ENCODE measurements at regions not wholly inside any gene's neighbourhood (a gene's known extent, or its start where the extent isn't known, plus 50 kb on each side); places are given as distances from the start of the nearest gene placed in this dataset.
"Not testable (repeated sequence)": the region's sequence is repeated elsewhere in the genome, so short reads cannot be mapped to it uniquely, and the experiment has no call there.

DNA sequence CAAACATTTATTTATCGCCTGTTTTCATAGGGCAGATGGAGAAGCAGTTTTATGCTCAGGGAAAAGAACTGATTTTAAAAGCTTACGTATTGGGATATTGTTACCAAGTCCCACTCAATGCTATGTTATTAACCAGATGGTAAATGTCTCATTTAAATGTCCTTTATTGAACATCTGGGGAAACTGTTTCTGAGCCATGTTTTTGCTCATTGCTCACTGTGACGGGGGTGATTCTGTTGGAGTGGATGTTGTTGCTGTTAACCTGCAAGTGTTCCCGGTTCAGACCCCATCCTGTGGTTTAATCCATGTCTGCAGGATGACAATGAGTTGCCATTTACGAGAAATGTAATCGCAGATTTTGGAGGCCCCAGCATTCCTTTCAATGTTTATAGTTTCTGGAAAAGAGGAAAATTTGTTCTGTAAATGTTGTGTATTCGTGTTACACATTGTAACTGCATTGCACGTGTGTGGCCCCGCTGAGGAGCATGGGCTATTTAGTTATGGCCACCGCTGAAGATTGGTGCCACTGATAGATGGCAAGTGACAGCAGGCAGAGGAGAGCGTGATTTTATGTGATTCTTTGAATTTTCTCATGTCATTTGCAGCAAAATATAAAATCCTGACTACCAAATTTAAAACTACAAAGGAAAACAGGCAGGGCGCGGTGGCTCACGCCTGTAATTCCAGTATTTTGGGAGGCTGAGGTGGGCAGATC, 174.8 kb upstream of the COPS8 start:
- no peak for DNase-seq

DNA sequence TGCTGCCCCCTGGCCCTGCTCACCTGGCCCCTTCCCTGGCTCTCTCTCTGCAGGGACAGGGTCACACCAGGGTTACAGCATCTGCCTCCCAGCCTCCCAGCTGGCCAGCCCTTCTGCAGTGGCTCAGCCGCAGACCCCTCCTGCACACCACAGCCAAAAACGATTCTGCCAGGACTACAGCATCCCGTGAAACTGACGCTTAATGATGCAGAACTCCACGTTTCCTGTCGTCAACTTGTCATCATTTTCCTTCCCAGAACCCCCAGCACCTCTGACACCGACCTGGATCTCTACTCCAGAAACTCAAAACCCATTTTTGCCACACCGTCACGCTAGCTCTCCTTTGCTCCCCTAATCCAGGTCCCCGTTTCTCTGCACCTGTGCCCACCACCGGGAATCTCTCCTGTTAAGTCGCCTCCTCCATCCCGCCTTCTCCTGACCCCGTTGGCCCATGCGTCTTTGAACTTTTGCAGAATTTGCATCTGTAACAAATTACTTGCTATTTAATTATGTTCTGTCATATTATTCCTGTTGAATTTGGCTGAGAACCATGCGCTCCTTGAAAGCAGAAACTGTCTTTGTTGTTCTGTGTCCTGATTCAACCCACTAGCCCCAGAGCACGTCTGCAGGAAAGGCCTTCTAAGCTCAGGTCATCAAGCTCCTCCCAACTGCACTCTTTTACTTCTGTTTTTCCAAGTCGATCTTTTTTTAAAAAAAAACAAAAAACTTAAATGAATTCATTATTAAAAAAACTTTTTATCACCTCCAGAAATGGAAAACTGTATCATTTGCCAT, 173.2 kb upstream of the COPS8 start:
- no peak for DNase-seq

DNA sequence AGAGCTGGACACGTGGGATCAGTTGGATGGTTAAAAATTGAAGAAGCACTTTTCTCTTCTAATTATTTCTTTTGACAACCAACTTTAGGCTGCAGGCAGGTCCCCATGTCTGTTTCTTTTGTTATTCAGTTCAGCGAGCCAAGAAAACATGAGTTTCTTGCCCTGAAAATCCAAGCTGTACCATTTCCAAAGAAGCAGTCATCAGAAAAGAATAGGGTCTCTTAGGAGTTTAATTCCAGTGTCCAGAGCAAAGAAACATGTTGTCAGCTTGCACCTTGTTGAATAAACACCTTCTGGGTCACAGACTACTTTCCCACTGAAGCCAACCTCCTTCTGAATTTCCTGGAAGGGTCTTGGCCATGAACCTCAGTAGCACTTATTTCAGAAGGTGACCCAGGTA, 170.5 kb upstream of the COPS8 start:
- DNase-seq, result no peak

- DNase-seq, result no peak
Observed at GRCh38 chr2:236915726-236916125, 170.0 kb upstream of the COPS8 start.

GRCh38 chr2:236916181-236916580, 169.5 kb upstream of the COPS8 start:
- no peak for DNase-seq

- DNase-seq, result no peak
Observed at GRCh38 chr2:236916651-236917050, 169.0 kb upstream of the COPS8 start.

- no peak for DNase-seq
Observed at GRCh38 chr2:236917164-236917563, 168.5 kb upstream of the COPS8 start.

GRCh38 chr2:236918545-236918944, 167.1 kb upstream of the COPS8 start:
- no peak for DNase-seq

DNA sequence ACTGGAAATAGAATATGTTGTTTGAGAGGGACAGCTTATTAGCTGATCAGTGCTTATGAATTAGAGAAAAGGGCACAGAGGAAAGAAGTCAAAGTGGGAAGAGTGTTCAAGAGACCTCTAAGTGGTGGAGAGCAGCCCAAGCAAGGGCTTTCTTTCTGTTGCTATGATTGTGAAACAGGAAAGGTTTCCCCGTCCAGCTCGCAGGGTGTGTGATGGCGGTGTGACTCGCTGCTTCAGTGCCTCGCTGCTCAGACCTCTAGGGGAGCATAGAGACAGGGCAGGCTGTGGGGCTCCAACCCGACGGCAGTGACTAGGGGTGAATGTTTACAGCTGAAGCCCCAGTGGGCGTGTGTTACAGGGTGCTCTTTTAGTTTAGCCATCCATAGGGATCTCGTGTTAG, 166.5 kb upstream of the COPS8 start:
- no peak for DNase-seq

- not testable (repeated sequence) for DNase-seq
Observed at GRCh38 chr2:236919801-236920379, 165.8 kb upstream of the COPS8 start.

- DNase-seq, result no peak
Observed at GRCh38 chr2:236922061-236922460, 163.6 kb upstream of the COPS8 start.

DNA sequence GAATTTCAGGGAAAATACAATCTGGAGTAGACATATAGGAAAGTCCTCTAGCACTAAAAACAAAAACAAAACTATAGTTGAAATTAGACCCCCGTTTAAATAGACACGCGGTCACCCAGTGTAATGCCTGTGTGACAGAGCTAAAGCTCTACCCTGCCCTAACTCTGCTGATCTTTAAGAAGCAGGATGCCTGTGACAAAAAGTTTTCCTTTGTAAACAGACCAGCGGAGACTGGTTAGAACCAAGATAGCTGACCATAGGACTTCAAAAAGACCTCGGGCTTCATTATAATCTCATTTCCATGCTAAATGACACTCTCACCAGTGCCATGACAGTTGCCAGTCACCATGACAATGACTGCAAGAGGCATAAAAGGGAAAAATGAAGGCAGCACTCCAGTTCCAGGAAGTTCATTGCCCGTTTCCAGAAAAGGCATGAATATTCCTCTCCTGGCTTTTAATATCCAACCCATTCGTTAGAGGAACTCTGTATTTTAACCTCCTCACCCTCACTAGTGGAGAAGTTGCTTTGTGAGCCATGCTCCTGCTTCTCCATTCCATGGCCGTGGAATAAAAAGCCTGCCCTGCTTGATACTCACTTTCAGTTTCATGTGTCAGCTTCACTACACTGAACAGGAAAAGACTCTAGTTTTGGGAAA, 157.2 kb upstream of the COPS8 start:
- DNase-seq, result no peak

DNA sequence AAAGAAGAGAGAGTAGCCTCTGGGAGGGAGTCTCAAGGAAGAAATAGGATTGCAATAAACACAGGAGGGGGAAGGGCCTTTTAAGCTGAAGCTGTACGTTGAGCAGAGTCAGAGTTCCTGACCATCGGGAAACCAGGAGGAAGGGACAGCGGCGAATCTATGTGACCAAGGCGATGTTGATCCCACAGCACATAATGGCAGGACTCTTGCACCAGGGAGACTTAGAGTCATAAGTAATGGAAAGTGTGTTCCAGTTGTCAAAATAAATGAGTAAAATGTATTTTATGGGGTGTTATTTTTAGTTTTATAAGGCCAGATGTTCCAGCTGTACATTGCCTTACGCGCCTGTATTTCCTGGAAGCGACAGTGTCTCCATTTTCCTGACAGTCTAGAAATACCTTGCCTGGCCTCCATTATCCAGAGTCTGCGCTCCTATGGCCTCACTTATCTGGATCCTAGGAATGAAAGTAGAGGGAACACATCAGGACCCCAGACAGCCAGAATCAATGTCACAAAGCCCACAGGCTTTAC, 152.8 kb upstream of the COPS8 start:
- DNase-seq, result no peak

GRCh38 chr2:236934166-236934565, 151.5 kb upstream of the COPS8 start:
- no peak for DNase-seq

DNA sequence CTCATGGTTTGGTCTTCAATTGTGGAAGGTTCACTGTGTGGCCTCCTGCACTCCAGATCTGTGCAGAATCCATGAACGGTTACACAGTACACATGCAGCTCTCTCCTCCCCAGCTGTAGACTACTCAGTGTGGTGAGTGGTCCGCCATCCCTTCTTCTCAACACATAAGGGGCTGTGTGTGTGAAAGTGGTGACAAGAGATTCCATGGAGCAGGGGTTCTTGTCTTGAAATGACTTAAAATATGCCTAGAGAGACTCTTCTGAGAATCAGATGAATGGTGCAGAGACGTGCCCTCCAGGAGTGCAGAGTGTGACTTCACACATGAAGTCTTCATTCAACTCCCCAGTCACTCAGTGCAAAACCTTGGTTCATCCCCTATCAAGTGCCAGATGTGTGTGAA, 151.0 kb upstream of the COPS8 start:
- no peak for DNase-seq

DNA sequence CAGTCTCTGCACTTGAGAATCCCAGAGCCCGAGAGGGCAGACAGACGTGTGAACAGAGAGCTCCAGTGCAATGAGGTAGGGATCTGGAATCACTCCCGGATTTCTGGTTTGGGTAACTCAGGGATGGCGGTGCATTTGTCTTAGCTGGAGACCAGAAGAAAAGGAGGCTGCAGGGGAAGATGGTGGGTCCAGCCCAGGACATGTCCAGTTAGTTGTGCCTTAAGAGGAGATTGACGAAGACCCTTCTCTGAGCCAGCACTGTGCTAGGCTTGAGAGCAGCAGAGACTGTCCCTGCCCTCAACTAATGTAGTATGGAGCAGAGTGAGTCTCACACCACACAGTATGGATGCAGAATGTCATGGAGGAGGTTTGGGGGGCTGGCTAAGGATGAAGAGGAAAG, 150.6 kb upstream of the COPS8 start:
- no peak for DNase-seq

DNA sequence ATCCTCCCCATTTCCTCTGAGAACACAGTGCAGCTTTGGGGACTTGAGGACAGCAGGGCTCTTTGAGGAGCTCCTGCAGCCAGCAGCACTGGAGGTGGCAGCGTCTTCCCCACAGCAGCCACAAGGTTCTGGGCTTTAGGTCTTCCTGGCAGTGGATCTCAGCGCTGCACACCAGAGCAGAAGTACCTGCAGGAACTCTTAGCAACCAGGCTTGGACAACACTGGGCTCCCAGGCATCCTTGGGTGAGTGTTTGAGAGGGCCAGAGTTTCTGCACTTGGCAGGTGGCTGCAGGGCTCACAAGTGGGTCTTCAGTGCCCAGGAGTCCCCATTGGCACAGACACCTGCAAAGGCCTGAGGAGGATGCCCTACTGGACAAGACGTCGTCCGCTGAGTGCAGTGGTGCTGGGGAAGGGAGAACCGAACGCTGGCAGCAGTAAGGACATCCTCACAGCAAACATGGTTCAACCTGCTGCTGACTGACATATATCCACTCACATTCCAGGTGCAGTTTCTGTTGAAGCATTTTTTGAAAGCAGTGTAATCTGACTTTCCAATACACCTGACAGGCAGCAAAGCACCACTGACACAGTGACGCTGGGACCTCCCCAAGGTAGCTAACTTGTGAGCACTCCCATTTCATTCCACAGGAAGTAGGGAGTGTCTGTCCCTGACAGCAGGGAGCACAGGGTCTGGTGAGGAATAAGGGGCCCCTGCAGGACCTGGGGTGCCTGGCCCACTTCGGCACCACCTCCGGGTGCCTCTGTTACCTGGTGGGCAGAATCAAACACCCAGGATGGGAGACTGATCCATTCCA, 149.9 kb upstream of the COPS8 start:
- no peak for DNase-seq

- no peak for DNase-seq
Observed at GRCh38 chr2:236936446-236936940, 149.2 kb upstream of the COPS8 start.

DNA sequence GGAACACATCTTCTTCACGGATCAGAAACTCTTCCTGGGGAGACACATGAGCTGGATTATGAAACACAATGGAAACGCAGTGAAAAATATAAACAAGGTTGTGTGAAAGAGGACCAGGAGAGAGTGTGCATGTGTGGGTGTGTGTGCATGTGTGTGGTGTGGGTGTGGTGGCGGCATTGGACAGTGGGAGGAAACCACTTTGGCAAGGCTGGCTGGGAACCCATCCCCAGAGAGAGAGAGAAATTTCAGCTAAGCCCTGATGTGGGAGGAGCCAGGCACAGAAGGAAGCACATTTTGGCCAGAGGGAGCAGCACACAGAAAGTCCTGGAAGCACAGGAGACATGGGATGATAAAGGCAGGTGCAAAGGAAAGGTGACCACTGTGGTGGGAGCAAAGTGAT, 147.6 kb upstream of the COPS8 start:
- DNase-seq, result no peak

- no peak for DNase-seq
Observed at GRCh38 chr2:236939271-236939670, 146.4 kb upstream of the COPS8 start.

- no peak for DNase-seq
Observed at GRCh38 chr2:236939721-236940231, 145.9 kb upstream of the COPS8 start.

- no peak for DNase-seq
Observed at GRCh38 chr2:236940497-236940896, 145.2 kb upstream of the COPS8 start.

Measured in hematopoietic multipotent progenitor cell treated with erythropoietin and hydrocortisone succinate and interleukin-3 and kit ligand, for 8 days (in vitro differentiated cells).